CD14-positive monocyte (primary cell): ENCODE measurements at regions not wholly inside any gene's neighbourhood (a gene's known extent, or its start where the extent isn't known, plus 50 kb on each side); places are given as distances from the start of the nearest gene placed in this dataset.

Source experiments
- DNase-seq, 3 donors: peaks; one replicate each; pipeline ENCODE4 v3.0.0-alpha.2; 2011 to 2022
- H2AFZ ChIP-seq: 2 replicates; pipeline ENCODE4 v1.6.0; 2012; ENCODE audit warnings: mild to moderate bottlenecking, low read depth, low read length, inconsistent platforms; ENCODE audit not compliant: insufficient read depth, poor library complexity, severe bottlenecking
- H3K27ac ChIP-seq, 2 donors: 1 replicate in 1 of 2; 2 replicates in 1 of 2; pipeline ENCODE4 v1.5.1; 2012 to 2013; ENCODE audit warnings: low read length in 2 of 2, control low read depth in 1 of 2, inconsistent platforms in 1 of 2, low read depth in 1 of 2, mild to moderate bottlenecking in 1 of 2
- H3K27me3 ChIP-seq, 2 donors: one replicate each; pipeline versions ENCODE4 v1.6.0 to v1.6.1; 2011 to 2013; ENCODE audit warnings: low read length in 2 of 2; ENCODE audit not compliant: control insufficient read depth in 2 of 2, insufficient read depth in 2 of 2
- H3K36me3 ChIP-seq, 2 donors: replicated peaks in 1 of 2; 1 replicate in 1 of 2; 2 replicates in 1 of 2; pipeline versions ENCODE4 v1.5.1 to v1.6.1; 2012 to 2013; ENCODE audit warnings: low read length in 2 of 2, control low read depth in 1 of 2, inconsistent platforms in 1 of 2, mild to moderate bottlenecking in 1 of 2; ENCODE audit not compliant: insufficient read depth in 2 of 2, control insufficient read depth in 1 of 2
- H3K4me1 ChIP-seq, 2 donors: 1 replicate in 1 of 2; 2 replicates in 1 of 2; pipeline versions ENCODE4 v1.5.1 to v1.6.1; 2012 to 2013; ENCODE audit warnings: low read length in 2 of 2, control low read depth in 1 of 2, inconsistent platforms in 1 of 2, mild to moderate bottlenecking in 1 of 2, moderate library complexity in 1 of 2; ENCODE audit not compliant: insufficient read depth in 2 of 2, control insufficient read depth in 1 of 2
- H3K4me2 ChIP-seq: replicated peaks from 2 replicates; pipeline ENCODE3; 2012; ENCODE audit warnings: low read length, moderate library complexity, mild to moderate bottlenecking; ENCODE audit not compliant: poor library complexity, severe bottlenecking; ENCODE audit errors: extremely low read depth
- H3K4me3 ChIP-seq, 3 experiments: fragments of 200-600 bp in 1 of 3; sonication (generic) in 1 of 3; replicated peaks in 1 of 3; 1 replicate in 2 of 3; 2 replicates in 1 of 3; pipeline ENCODE4 v1.5.1; 2011 to 2013; ENCODE audit warnings: low read length in 3 of 3, mild to moderate bottlenecking in 3 of 3, control low read depth in 2 of 3, low read depth in 2 of 3, inconsistent platforms in 1 of 3, moderate library complexity in 1 of 3
- H3K79me2 ChIP-seq: 2 replicates; pipeline ENCODE4 v1.6.0; 2012; ENCODE audit warnings: mild to moderate bottlenecking, control low read depth, inconsistent platforms, low read length, moderate library complexity; ENCODE audit not compliant: insufficient read depth
- H3K9ac ChIP-seq: 2 replicates; pipeline ENCODE4 v1.6.0; 2017; ENCODE audit warnings: low read length, mild to moderate bottlenecking; ENCODE audit not compliant: insufficient read depth, poor library complexity, severe bottlenecking
- H3K9me3 ChIP-seq, 2 donors: replicated peaks in 1 of 2; 1 replicate in 1 of 2; 2 replicates in 1 of 2; pipeline versions ENCODE4 v1.5.1 to v1.6.1; 2012 to 2013; ENCODE audit warnings: low read length in 2 of 2, control low read depth in 1 of 2; ENCODE audit not compliant: control insufficient read depth in 1 of 2, insufficient read depth in 1 of 2
- H4K20me1 ChIP-seq: 2 replicates; pipeline ENCODE4 v1.6.0; 2012; ENCODE audit warnings: mild to moderate bottlenecking, low read length, control low read depth, moderate library complexity; ENCODE audit not compliant: insufficient read depth
- H3K27ac Mint-ChIP-seq, 7 donors: one replicate each; pipeline ENCODE4 v1.8.0; 2020; ENCODE audit warnings: mild to moderate bottlenecking in 7 of 7, mixed read lengths in 7 of 7, moderate library complexity in 6 of 7, inconsistent platforms in 2 of 7
- H3K27me3 Mint-ChIP-seq, 3 donors: one replicate each; pipeline ENCODE4 v1.8.0; 2021 to 2022; ENCODE audit warnings: low read depth in 3 of 3, mild to moderate bottlenecking in 3 of 3, mixed read lengths in 3 of 3, moderate library complexity in 3 of 3, inconsistent platforms in 1 of 3
- H3K36me3 Mint-ChIP-seq, 2 donors: one replicate each; pipeline ENCODE4 v1.8.0; 2020; ENCODE audit warnings: mixed read lengths in 2 of 2, inconsistent platforms in 1 of 2, mild to moderate bottlenecking in 1 of 2
- H3K4me1 Mint-ChIP-seq: one replicate; pipeline ENCODE4 v1.8.0; 2020; ENCODE audit warnings: mild to moderate bottlenecking, mixed read lengths
- H3K4me3 Mint-ChIP-seq, 2 donors: one replicate each; pipeline ENCODE4 v1.8.0; 2020; ENCODE audit warnings: mild to moderate bottlenecking in 2 of 2, mixed read lengths in 2 of 2, moderate library complexity in 1 of 2
- H3K9me3 Mint-ChIP-seq, 7 donors: one replicate each; pipeline ENCODE4 v1.8.0; 2020 to 2022; ENCODE audit warnings: mixed read lengths in 7 of 7, mild to moderate bottlenecking in 6 of 7, moderate library complexity in 6 of 7, inconsistent platforms in 2 of 7
- CTCF ChIP-seq: fragments of 200-600 bp; IDR thresholded peaks from one replicate; pipeline ENCODE4 v1.8.0; 2022; ENCODE audit warnings: antibody characterized with exemption, mild to moderate bottlenecking
- WGBS: methylation state at CpG from one replicate; pipeline ENCODE4 v1.1.5; 2013; ENCODE audit warnings: missing lambda C conversion rate; ENCODE audit not compliant: insufficient coverage; 5-methylcytosine and 5-hydroxymethylcytosine counted together
- intact Hi-C, 2 donors: fragments of 100-400 bp; cut with micrococcal nuclease; formaldehyde crosslinking; loops; one replicate each; pipeline versions ENCODE4 v1.15.0 to v1.15.1; 2023

- Histone ChIP-seq H3K9me3 (no peaks in the 10 kb centered on the region), H3K4me2 (no peak overlapping the region), H3K4me3 (no peak overlapping the region), H2AFZ (no peak overlapping the region), H3K27ac (no peak overlapping the region), H3K9ac (no peak overlapping the region), H3K27me3 (no peaks in the 10 kb centered on the region), H3K36me3 (no peaks in the 10 kb centered on the region), H4K20me1 (no peaks in the 10 kb centered on the region), H3K79me2 (no peaks in the 10 kb centered on the region), H3K4me1 (no peaks in the 10 kb centered on the region)
- Mint-ChIP-seq H3K4me1 (no peaks in the 10 kb centered on the region), H3K27ac (peak overlapping the region in 1 of 7 donors; percentile 46), H3K36me3 (no peaks in the 10 kb centered on the region), H3K9me3 (peaks cover 0 to 2% (median 0%) of the 10 kb centered on the region in 7 donors), H3K4me3 (no peak overlapping the region), H3K27me3 (peaks cover 5 to 6% (median 6%) of the 10 kb centered on the region in 3 donors)
- WGBS = 100% methylated on average over 1 of the region's 2 CpGs
- TF ChIP-seq CTCF = no peak
- DNase-seq = no peak
- intact Hi-C loops = no loop called here
These were observed 114.9 kb upstream of the SORCS3 start for GRCh38 chr10:104526188-104526587.

DNA sequence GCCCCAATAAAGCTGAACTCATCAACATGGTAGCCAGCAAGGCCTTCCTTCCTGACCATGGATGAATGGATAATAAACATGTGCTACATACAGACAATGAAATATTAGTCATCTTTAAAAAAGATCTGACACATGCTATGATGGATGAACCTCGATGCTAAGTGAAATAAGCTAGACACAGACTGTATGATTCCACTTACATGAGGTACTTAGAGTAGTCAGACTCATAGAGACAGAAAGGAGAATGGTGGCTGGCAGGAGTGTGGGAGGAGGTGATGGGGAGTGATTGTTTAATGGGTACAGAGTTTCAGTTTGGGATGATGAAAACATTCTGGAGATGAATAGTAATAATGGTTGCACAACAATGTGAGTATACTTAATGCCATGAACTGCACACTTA lies 114.1 kb upstream of the SORCS3 start:
- no peaks in the 10 kb centered on the region for H3K79me2 ChIP-seq
- H3K36me3 Mint-ChIP-seq = no peaks in the 10 kb centered on the region
- H4K20me1 ChIP-seq = no peaks in the 10 kb centered on the region
- no CpG with 5 or more reads among the region's 1 CpG for WGBS
- H2AFZ ChIP-seq = no peak overlapping the region
- no peaks in the 10 kb centered on the region for H3K4me1 ChIP-seq
- peaks cover 0 to 4% (median 3%) of the 10 kb centered on the region in 3 donors for H3K27me3 Mint-ChIP-seq
- no peak overlapping the region for H3K4me3 Mint-ChIP-seq
- no peak overlapping the region for H3K27ac ChIP-seq
- no peak for TF ChIP-seq CTCF
- intact Hi-C loops = no loop called here
- H3K9me3 ChIP-seq = no peaks in the 10 kb centered on the region
- H3K4me2 ChIP-seq = no peak overlapping the region
- DNase-seq = no peak
- peaks cover 0 to 2% (median 0%) of the 10 kb centered on the region in 7 donors for H3K9me3 Mint-ChIP-seq
- no peak overlapping the region for H3K27ac Mint-ChIP-seq
- H3K4me3 ChIP-seq = no peak overlapping the region
- no peak overlapping the region for H3K9ac ChIP-seq
- no peaks in the 10 kb centered on the region for H3K36me3 ChIP-seq
- no peaks in the 10 kb centered on the region for H3K4me1 Mint-ChIP-seq
- H3K27me3 ChIP-seq = no peaks in the 10 kb centered on the region
